Sigmoid colon (tissue), 4 donors: ENCODE measurements at regions not wholly inside any gene's neighbourhood (a gene's known extent, or its start where the extent isn't known, plus 50 kb on each side); places are given as distances from the start of the nearest gene placed in this dataset.

Experiments used
- EP300 ChIP-seq, 4 donors: sonication (generic); formaldehyde crosslinking; IDR thresholded peaks; one replicate each; pipeline ENCODE4 v1.6.1; 2017; ENCODE audit warnings: antibody characterized with exemption in 4 of 4
- POLR2A ChIP-seq, 2 donors: fragments of 450-650 bp; IDR thresholded peaks; one replicate each; pipeline ENCODE4 v1.6.1; 2016; ENCODE audit warnings: antibody characterized with exemption in 2 of 2, mild to moderate bottlenecking in 2 of 2, moderate library complexity in 2 of 2
- POLR2AphosphoS5 ChIP-seq, 4 donors: sonication (generic); formaldehyde crosslinking; IDR thresholded peaks; one replicate each; pipeline ENCODE4 v1.6.1; 2017; ENCODE audit warnings: antibody characterized with exemption in 4 of 4
- TF ChIP-seq, protein P1 (sequence below), 4 experiments: fragments of 450-650 bp in 3 of 4; fragments of 200-600 bp in 1 of 4; IDR thresholded peaks; one replicate each; pipeline ENCODE4 v1.5.1; 2016 to 2019; ENCODE audit warnings: antibody characterized with exemption in 4 of 4, mild to moderate bottlenecking in 3 of 4, moderate library complexity in 2 of 4

DNA sequence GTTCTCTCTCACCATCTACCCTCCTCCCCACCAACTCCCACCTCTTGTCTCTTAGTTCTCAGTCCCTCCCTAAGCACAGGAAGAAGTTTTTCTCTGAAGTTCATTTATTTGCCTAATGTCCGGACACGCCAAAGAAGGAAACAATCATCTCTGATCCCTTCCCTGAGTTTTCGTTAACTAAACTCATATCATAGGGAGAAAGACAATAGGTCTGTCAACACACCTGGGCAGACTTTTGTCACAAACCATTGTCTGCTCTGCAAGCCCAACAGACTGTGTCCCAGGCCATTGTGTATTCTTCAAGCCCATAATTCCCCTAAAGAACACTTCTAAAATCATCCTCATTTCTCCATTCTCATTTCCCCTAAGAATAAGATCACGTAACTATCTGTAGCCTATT lies 691.0 kb upstream of the MBL2 start:
- TF ChIP-seq, protein P1, sequence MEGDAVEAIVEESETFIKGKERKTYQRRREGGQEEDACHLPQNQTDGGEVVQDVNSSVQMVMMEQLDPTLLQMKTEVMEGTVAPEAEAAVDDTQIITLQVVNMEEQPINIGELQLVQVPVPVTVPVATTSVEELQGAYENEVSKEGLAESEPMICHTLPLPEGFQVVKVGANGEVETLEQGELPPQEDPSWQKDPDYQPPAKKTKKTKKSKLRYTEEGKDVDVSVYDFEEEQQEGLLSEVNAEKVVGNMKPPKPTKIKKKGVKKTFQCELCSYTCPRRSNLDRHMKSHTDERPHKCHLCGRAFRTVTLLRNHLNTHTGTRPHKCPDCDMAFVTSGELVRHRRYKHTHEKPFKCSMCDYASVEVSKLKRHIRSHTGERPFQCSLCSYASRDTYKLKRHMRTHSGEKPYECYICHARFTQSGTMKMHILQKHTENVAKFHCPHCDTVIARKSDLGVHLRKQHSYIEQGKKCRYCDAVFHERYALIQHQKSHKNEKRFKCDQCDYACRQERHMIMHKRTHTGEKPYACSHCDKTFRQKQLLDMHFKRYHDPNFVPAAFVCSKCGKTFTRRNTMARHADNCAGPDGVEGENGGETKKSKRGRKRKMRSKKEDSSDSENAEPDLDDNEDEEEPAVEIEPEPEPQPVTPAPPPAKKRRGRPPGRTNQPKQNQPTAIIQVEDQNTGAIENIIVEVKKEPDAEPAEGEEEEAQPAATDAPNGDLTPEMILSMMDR (IDR thresholded peaks at IDR 0.05), result no peak
- TF ChIP-seq POLR2A (IDR thresholded peaks at IDR 0.05) (no peak), POLR2AphosphoS5 (IDR thresholded peaks at IDR 0.05) (no peak), EP300 (IDR thresholded peaks at IDR 0.05) (no peak)
